Ascending aorta (tissue), 2 donors: ENCODE measurements at regions not wholly inside any gene's neighbourhood (a gene's known extent, or its start where the extent isn't known, plus 50 kb on each side); places are given as distances from the start of the nearest gene placed in this dataset.

Experiments used
- DNase-seq, 2 donors: peaks; one replicate each; pipeline ENCODE4 v3.0.0-alpha.2; 2019; ENCODE audit warnings: low spot score in 2 of 2
- H3K27ac ChIP-seq, 2 donors: fragments of 200-600 bp; sonication (generic); one replicate each; pipeline ENCODE4 v1.5.1; 2016 to 2017; ENCODE audit warnings: mild to moderate bottlenecking in 1 of 2
- H3K27me3 ChIP-seq: fragments of 200-600 bp; sonication (generic); one replicate; pipeline ENCODE4 v1.5.1; 2017
- H3K36me3 ChIP-seq, 2 donors: fragments of 200-600 bp; sonication (generic); one replicate each; pipeline ENCODE4 v1.5.1; 2016
- H3K4me1 ChIP-seq, 2 donors: fragments of 200-600 bp; sonication (generic); one replicate each; pipeline ENCODE4 v1.5.1; 2016 to 2017; ENCODE audit warnings: mild to moderate bottlenecking in 1 of 2
- H3K4me3 ChIP-seq, 2 donors: fragments of 200-600 bp; sonication (generic); one replicate each; pipeline ENCODE4 v1.5.1; 2016 to 2017; ENCODE audit warnings: mild to moderate bottlenecking in 1 of 2
- H3K9me3 ChIP-seq, 2 donors: fragments of 200-600 bp; sonication (generic); one replicate each; pipeline ENCODE4 v1.5.1; 2016
- CTCF ChIP-seq, 3 experiments: fragments of 200-600 bp in 2 of 3; fragments of 450-650 bp in 1 of 3; sonication (generic) in 2 of 3; IDR thresholded peaks; one replicate each; pipeline ENCODE4 v1.5.1; 2016 to 2019; ENCODE audit warnings: antibody characterized with exemption in 3 of 3, mild to moderate bottlenecking in 1 of 3, moderate library complexity in 1 of 3
- intact Hi-C: fragments of 100-400 bp; cut with DNase I; formaldehyde crosslinking; loops from one replicate; pipeline ENCODE4 v1.15.1; 2023

GRCh38 chr6:45714006-45714730, 301.5 kb downstream of the CLIC5 start:
- intact Hi-C loops = loop anchor here (1.0 to 10.0 kb wide), 3 partner anchors 1059 to 1239 kb away; no protein-coding TSS in a partner anchor
- H3K27me3 ChIP-seq = no peaks in the 10 kb centered on the region
- peak overlapping the region in 1 of 2 donors; percentile 17 for H3K4me3 ChIP-seq
- H3K4me1 ChIP-seq = peaks cover 0 to 3% of the 10 kb centered on the region in 2 donors
- DNase-seq = no peak
- TF ChIP-seq CTCF (IDR thresholded peaks at IDR 0.05) = no peak
- H3K36me3 ChIP-seq = no peaks in the 10 kb centered on the region
- no peak overlapping the region for H3K27ac ChIP-seq
- H3K9me3 ChIP-seq = no peaks in the 10 kb centered on the region
